MM.1S (cell line): ENCODE measurements at regions not wholly inside any gene's neighbourhood (a gene's known extent, or its start where the extent isn't known, plus 50 kb on each side); places are given as distances from the start of the nearest gene placed in this dataset.

Experiments used
- DNase-seq: peaks from one replicate; pipeline ENCODE4 v3.0.0-alpha.2; 2015
- H2AFZ ChIP-seq: fragments of 300-600 bp; sonication (generic); 2 replicates; pipeline ENCODE4 v1.6.0; 2016; ENCODE audit warnings: antibody characterized with exemption, low read length
- H3F3A ChIP-seq: fragments of 300-600 bp; sonication (generic); 2 replicates; pipeline ENCODE4 v1.6.1; 2016; ENCODE audit warnings: mild to moderate bottlenecking, antibody characterized with exemption, low read length, moderate library complexity, mixed read lengths; ENCODE audit not compliant: insufficient read depth
- H3K27ac ChIP-seq: fragments of 300-600 bp; sonication (generic); 2 replicates; pipeline ENCODE4 v1.5.1; 2016; ENCODE audit warnings: mild to moderate bottlenecking, low read length
- H3K27me3 ChIP-seq: fragments of 300-600 bp; sonication (generic); replicated peaks from 2 replicates; pipeline ENCODE4 v1.6.0; 2016; ENCODE audit warnings: low read length; ENCODE audit not compliant: insufficient read depth
- H3K36me3 ChIP-seq: fragments of 300-600 bp; sonication (generic); replicated peaks from 2 replicates; pipeline ENCODE4 v1.6.1; 2016; ENCODE audit warnings: mild to moderate bottlenecking, low read length, mixed read lengths; ENCODE audit not compliant: insufficient read depth
- H3K4me1 ChIP-seq: fragments of 300-600 bp; sonication (generic); 2 replicates; pipeline ENCODE4 v1.6.1; 2016; ENCODE audit warnings: low read length, mixed read lengths
- H3K4me2 ChIP-seq: fragments of 300-600 bp; sonication (generic); 2 replicates; pipeline ENCODE4 v1.6.0; 2016; ENCODE audit warnings: low read depth, low read length
- H3K4me3 ChIP-seq: fragments of 300-600 bp; sonication (generic); 2 replicates; pipeline ENCODE4 v1.5.1; 2016; ENCODE audit warnings: low read length, mixed read lengths
- H3K79me2 ChIP-seq: fragments of 300-600 bp; sonication (generic); 2 replicates; pipeline ENCODE4 v1.6.1; 2016; ENCODE audit warnings: mixed run types, low read length, mixed read lengths
- H3K9ac ChIP-seq: fragments of 300-600 bp; sonication (generic); 2 replicates; pipeline ENCODE4 v1.6.1; 2016; ENCODE audit warnings: low read length, mixed read lengths
- H3K9me2 ChIP-seq: fragments of 300-600 bp; sonication (generic); replicated peaks from 2 replicates; pipeline ENCODE4 v1.6.1; 2016; ENCODE audit warnings: mild to moderate bottlenecking, low read length, mixed read lengths; ENCODE audit not compliant: insufficient read depth
- H3K9me3 ChIP-seq: fragments of 300-600 bp; sonication (generic); replicated peaks from 2 replicates; pipeline ENCODE4 v1.6.1; 2016; ENCODE audit warnings: mild to moderate bottlenecking, low read length, mixed read lengths; ENCODE audit not compliant: insufficient read depth
- H4K20me1 ChIP-seq: fragments of 300-600 bp; sonication (generic); 2 replicates; pipeline ENCODE4 v1.6.1; 2016; ENCODE audit warnings: mild to moderate bottlenecking, low read length, moderate library complexity, mixed read lengths; ENCODE audit not compliant: insufficient read depth
- CTCF ChIP-seq: fragments of 300-600 bp; sonication (generic); IDR thresholded peaks from 2 replicates; pipeline ENCODE4 v1.5.1; 2016; ENCODE audit warnings: antibody characterized with exemption, low read length, mixed read lengths
- EZH2 ChIP-seq: fragments of 300-600 bp; sonication (generic); optimal IDR thresholded peaks from 2 replicates; pipeline ENCODE3; 2017; ENCODE audit warnings: low read depth, mild to moderate bottlenecking, antibody characterized with exemption, low read length, mixed read lengths
- EZH2phosphoT487 ChIP-seq: fragments of 300-600 bp; sonication (generic); IDR thresholded peaks from 2 replicates; pipeline ENCODE4 v1.6.1; 2018; ENCODE audit warnings: antibody characterized with exemption, low read length

DNA sequence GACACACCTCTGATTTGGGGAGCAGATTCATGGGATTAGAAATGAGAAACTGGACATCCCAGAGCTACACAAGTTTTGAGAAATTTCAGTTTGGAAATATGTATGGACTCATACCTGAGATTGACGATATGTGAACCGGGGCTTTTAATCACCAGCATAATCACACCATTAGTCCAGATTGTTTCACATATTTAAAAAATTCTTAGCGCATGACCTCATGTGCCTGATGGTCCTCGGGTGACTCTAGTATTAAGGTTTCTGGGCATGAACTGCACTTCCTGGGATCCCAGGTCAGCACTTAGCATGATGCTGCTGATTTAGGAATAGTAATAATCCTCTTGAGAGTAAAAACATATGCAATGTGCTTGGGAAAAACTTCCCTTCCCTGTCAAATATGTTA lies 91.9 kb upstream of the BCOR start:
- H3K9me2 ChIP-seq = no peaks in the 10 kb centered on the region
- H3K4me1 ChIP-seq = no peaks in the 10 kb centered on the region
- H3K36me3 ChIP-seq = no peaks in the 10 kb centered on the region
- H3K27ac ChIP-seq = no peak overlapping the region
- no peak for TF ChIP-seq CTCF
- no peak for TF ChIP-seq EZH2phosphoT487
- TF ChIP-seq EZH2 = no peak
- H2AFZ ChIP-seq = no peak overlapping the region
- no peak overlapping the region for H3K4me2 ChIP-seq
- no peaks in the 10 kb centered on the region for H3K79me2 ChIP-seq
- no peaks in the 10 kb centered on the region for H3K27me3 ChIP-seq
- H4K20me1 ChIP-seq = no peaks in the 10 kb centered on the region
- no peak overlapping the region for H3K9ac ChIP-seq
- no peak for DNase-seq
- no peaks in the 10 kb centered on the region for H3K9me3 ChIP-seq
- no peak overlapping the region for H3K4me3 ChIP-seq
- no peaks in the 10 kb centered on the region for H3F3A ChIP-seq

- Histone ChIP-seq H4K20me1 (no peaks in the 10 kb centered on the region), H3K4me3 (no peak overlapping the region), H3K9ac (no peak overlapping the region), H3K9me3 (no peaks in the 10 kb centered on the region), H3K27me3 (no peaks in the 10 kb centered on the region), H3K36me3 (no peaks in the 10 kb centered on the region), H3K4me2 (no peak overlapping the region), H3K4me1 (no peaks in the 10 kb centered on the region), H3K27ac (no peak overlapping the region), H3K9me2 (no peaks in the 10 kb centered on the region), H3K79me2 (no peaks in the 10 kb centered on the region), H3F3A (no peaks in the 10 kb centered on the region), H2AFZ (no peak overlapping the region)
- TF ChIP-seq EZH2phosphoT487 = no peak
- TF ChIP-seq EZH2 = no peak
- TF ChIP-seq CTCF = no peak
- DNase-seq = no peak
These were observed 91.0 kb upstream of the BCOR start for GRCh38 chrX:40188573-40189417.

DNA sequence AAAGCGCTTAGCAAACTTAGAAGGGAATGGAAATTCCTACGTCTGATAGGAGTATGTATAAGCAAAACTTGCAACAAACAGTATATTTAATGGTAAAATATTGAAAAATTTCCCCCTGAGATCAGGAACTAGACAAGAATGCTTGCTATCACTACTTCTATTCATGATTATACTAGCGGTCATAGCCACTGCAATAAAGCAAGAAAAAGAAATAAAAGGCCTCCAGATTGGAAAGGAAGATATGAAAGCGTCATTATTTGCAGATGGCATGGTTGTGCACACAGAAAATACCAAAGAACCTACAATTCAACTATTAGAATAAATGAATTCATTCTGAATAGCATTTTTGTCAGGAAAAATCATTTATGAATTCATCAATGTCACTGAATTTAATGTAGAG lies 87.2 kb upstream of the BCOR start:
- H3K9me3 ChIP-seq = no peaks in the 10 kb centered on the region
- no peak overlapping the region for H3K4me2 ChIP-seq
- no peaks in the 10 kb centered on the region for H3K27me3 ChIP-seq
- H3K4me1 ChIP-seq = no peaks in the 10 kb centered on the region
- no peak overlapping the region for H3K9ac ChIP-seq
- no peak overlapping the region for H2AFZ ChIP-seq
- no peak overlapping the region for H3K4me3 ChIP-seq
- H3K36me3 ChIP-seq = no peaks in the 10 kb centered on the region
- DNase-seq = no peak
- H3K9me2 ChIP-seq = no peaks in the 10 kb centered on the region
- no peaks in the 10 kb centered on the region for H4K20me1 ChIP-seq
- no peaks in the 10 kb centered on the region for H3F3A ChIP-seq
- H3K79me2 ChIP-seq = no peaks in the 10 kb centered on the region
- TF ChIP-seq EZH2phosphoT487 (no peak), EZH2 (no peak), CTCF (no peak)
- no peak overlapping the region for H3K27ac ChIP-seq
